Loucy (cell line): ENCODE measurements at regions not wholly inside any gene's neighbourhood (a gene's known extent, or its start where the extent isn't known, plus 50 kb on each side); places are given as distances from the start of the nearest gene placed in this dataset.

Source experiments
- H2AFZ ChIP-seq: fragments of 200-600 bp; sonication (generic); 2 replicates; pipeline ENCODE4 v1.6.0; 2016; ENCODE audit warnings: antibody characterized with exemption, mild to moderate bottlenecking, low read length, moderate library complexity
- H3F3A ChIP-seq: fragments of 200-600 bp; 2 replicates; pipeline ENCODE4 v1.6.0; 2016; ENCODE audit warnings: antibody characterized with exemption, low read depth, mild to moderate bottlenecking
- H3K27me3 ChIP-seq: fragments of 200-600 bp; sonication (generic); 2 replicates; pipeline ENCODE4 v1.6.1; 2014; ENCODE audit warnings: low read length, mild to moderate bottlenecking; ENCODE audit not compliant: insufficient read depth, poor library complexity, severe bottlenecking
- H3K36me3 ChIP-seq: fragments of 200-600 bp; sonication (generic); 2 replicates; pipeline ENCODE4 v1.6.1; 2016; ENCODE audit warnings: low read length; ENCODE audit not compliant: insufficient read depth
- H3K4me1 ChIP-seq: fragments of 200-600 bp; sonication (generic); 2 replicates; pipeline ENCODE4 v1.5.1; 2014; ENCODE audit warnings: low read length, mild to moderate bottlenecking; ENCODE audit not compliant: insufficient read depth, poor library complexity, severe bottlenecking
- H3K4me2 ChIP-seq: fragments of 200-600 bp; sonication (generic); 2 replicates; pipeline ENCODE4 v1.6.0; 2014; ENCODE audit warnings: antibody characterized with exemption, low read length, low read depth, mild to moderate bottlenecking; ENCODE audit not compliant: poor library complexity, severe bottlenecking
- H3K4me3 ChIP-seq: fragments of 200-600 bp; sonication (generic); 2 replicates; pipeline ENCODE4 v1.5.1; 2014; ENCODE audit warnings: low read length, mild to moderate bottlenecking, mixed read lengths; ENCODE audit not compliant: poor library complexity, severe bottlenecking
- H3K79me2 ChIP-seq: fragments of 200-600 bp; sonication (generic); 2 replicates; pipeline ENCODE4 v1.6.1; 2014; ENCODE audit warnings: low read length; ENCODE audit not compliant: insufficient read depth
- H3K9ac ChIP-seq: fragments of 200-600 bp; sonication (generic); 2 replicates; pipeline ENCODE4 v1.6.0; 2014; ENCODE audit warnings: mild to moderate bottlenecking, low read depth, low read length, moderate library complexity; ENCODE audit not compliant: poor library complexity, severe bottlenecking
- H3K9me2 ChIP-seq: fragments of 200-600 bp; sonication (generic); replicated peaks from 2 replicates; pipeline ENCODE4 v1.6.1; 2016; ENCODE audit warnings: low read depth, low read length, mixed read lengths
- H3K9me3 ChIP-seq: fragments of 200-600 bp; sonication (generic); 2 replicates; pipeline ENCODE4 v1.6.1; 2014; ENCODE audit warnings: mild to moderate bottlenecking, antibody characterized with exemption, low read length, low read depth; ENCODE audit not compliant: insufficient read depth
- H4K20me1 ChIP-seq: fragments of 200-600 bp; sonication (generic); 2 replicates; pipeline ENCODE4 v1.6.0; 2014; ENCODE audit warnings: antibody characterized with exemption, low read length, mild to moderate bottlenecking; ENCODE audit not compliant: insufficient read depth, poor library complexity, severe bottlenecking
- CTCF ChIP-seq: fragments of 200-600 bp; sonication (generic); conservative IDR thresholded peaks from 2 replicates; pipeline ENCODE4 v1.5.1; 2014; ENCODE audit warnings: mild to moderate bottlenecking, antibody characterized with exemption, low read length
- EZH2phosphoT487 ChIP-seq: fragments of 200-600 bp; IDR thresholded peaks from 2 replicates; pipeline ENCODE4 v1.6.1; 2018; ENCODE audit warnings: antibody characterized with exemption, mild to moderate bottlenecking, moderate library complexity, borderline replicate concordance

- no peak overlapping the region for H3K9ac ChIP-seq
These were observed 212.9 kb downstream of the CYP26B1 start for GRCh38 chr2:71934595-71935261.

GRCh38 chr2:71934320-71934593 lies 213.4 kb downstream of the CYP26B1 start:
- H3K9me3 ChIP-seq = no peaks in the 10 kb centered on the region
- no peaks in the 10 kb centered on the region for H3F3A ChIP-seq
- H3K4me2 ChIP-seq = no peak overlapping the region
- no peaks in the 10 kb centered on the region for H3K9me2 ChIP-seq
- no peaks in the 10 kb centered on the region for H3K4me1 ChIP-seq
- TF ChIP-seq EZH2phosphoT487 (no peak), CTCF (no peak)
- H2AFZ ChIP-seq = no peak overlapping the region
- H3K36me3 ChIP-seq = no peaks in the 10 kb centered on the region
- no peaks in the 10 kb centered on the region for H3K79me2 ChIP-seq
- H3K9ac ChIP-seq = no peak overlapping the region
- no peak overlapping the region for H3K4me3 ChIP-seq
- H4K20me1 ChIP-seq = no peaks in the 10 kb centered on the region
- no peaks in the 10 kb centered on the region for H3K27me3 ChIP-seq

More at GRCh38 chr2:71934595-71935261, 212.9 kb downstream of the CYP26B1 start:
- Histone ChIP-seq H3K4me3 (no peak overlapping the region), H3K27me3 (no peaks in the 10 kb centered on the region), H3K9me2 (no peaks in the 10 kb centered on the region), H2AFZ (no peak overlapping the region), H3F3A (no peaks in the 10 kb centered on the region), H3K36me3 (no peaks in the 10 kb centered on the region), H4K20me1 (no peaks in the 10 kb centered on the region), H3K79me2 (no peaks in the 10 kb centered on the region), H3K4me1 (no peaks in the 10 kb centered on the region), H3K9me3 (no peaks in the 10 kb centered on the region), H3K4me2 (no peak overlapping the region)
- no peak for TF ChIP-seq EZH2phosphoT487
- no peak for TF ChIP-seq CTCF

GRCh38 chr2:71933467-71934319 lies 214.0 kb downstream of the CYP26B1 start:
- Histone ChIP-seq H3K79me2 (no peaks in the 10 kb centered on the region), H3K4me1 (no peaks in the 10 kb centered on the region), H3K4me3 (no peak overlapping the region), H3K36me3 (no peaks in the 10 kb centered on the region), H4K20me1 (no peaks in the 10 kb centered on the region), H3K9me3 (no peaks in the 10 kb centered on the region), H3K27me3 (no peaks in the 10 kb centered on the region), H2AFZ (no peak overlapping the region), H3K9me2 (no peaks in the 10 kb centered on the region), H3K4me2 (no peak overlapping the region), H3K9ac (no peak overlapping the region), H3F3A (no peaks in the 10 kb centered on the region)
- TF ChIP-seq CTCF (no peak), EZH2phosphoT487 (no peak)
